Large intestine (tissue), 3 donors: ENCODE measurements at regions not wholly inside any gene's neighbourhood (a gene's known extent, or its start where the extent isn't known, plus 50 kb on each side); places are given as distances from the start of the nearest gene placed in this dataset.

ENCODE experiments used
- DNase-seq, 2 donors: peaks; one replicate each; pipeline versions ENCODE4 v3.0.0 to v3.0.0-alpha.2; 2013
- H3K27ac ChIP-seq: one replicate; pipeline ENCODE4 v1.5.1; 2013; ENCODE audit warnings: low read length
- H3K27me3 ChIP-seq: 2 replicates; pipeline ENCODE4 v1.6.1; 2013; ENCODE audit warnings: low read length; ENCODE audit not compliant: control insufficient read depth, insufficient read depth
- H3K36me3 ChIP-seq: 2 replicates; pipeline ENCODE4 v1.6.1; 2013; ENCODE audit warnings: low read length; ENCODE audit not compliant: control insufficient read depth, insufficient read depth
- H3K4me1 ChIP-seq: one replicate; pipeline ENCODE4 v1.6.1; 2013; ENCODE audit warnings: low read length; ENCODE audit not compliant: control insufficient read depth, insufficient read depth
- H3K4me3 ChIP-seq: one replicate; pipeline ENCODE4 v1.5.1; 2013; ENCODE audit warnings: low read length
- H3K9me3 ChIP-seq: one replicate; pipeline ENCODE4 v1.6.1; 2013; ENCODE audit warnings: mild to moderate bottlenecking, low read depth, low read length, moderate library complexity; ENCODE audit not compliant: control insufficient read depth
- WGBS: methylation state at CpG from one replicate; pipeline ENCODE4 v1.1.5; 2013; ENCODE audit warnings: low lambda C conversion rate; ENCODE audit not compliant: insufficient coverage; 5-methylcytosine and 5-hydroxymethylcytosine counted together

DNA sequence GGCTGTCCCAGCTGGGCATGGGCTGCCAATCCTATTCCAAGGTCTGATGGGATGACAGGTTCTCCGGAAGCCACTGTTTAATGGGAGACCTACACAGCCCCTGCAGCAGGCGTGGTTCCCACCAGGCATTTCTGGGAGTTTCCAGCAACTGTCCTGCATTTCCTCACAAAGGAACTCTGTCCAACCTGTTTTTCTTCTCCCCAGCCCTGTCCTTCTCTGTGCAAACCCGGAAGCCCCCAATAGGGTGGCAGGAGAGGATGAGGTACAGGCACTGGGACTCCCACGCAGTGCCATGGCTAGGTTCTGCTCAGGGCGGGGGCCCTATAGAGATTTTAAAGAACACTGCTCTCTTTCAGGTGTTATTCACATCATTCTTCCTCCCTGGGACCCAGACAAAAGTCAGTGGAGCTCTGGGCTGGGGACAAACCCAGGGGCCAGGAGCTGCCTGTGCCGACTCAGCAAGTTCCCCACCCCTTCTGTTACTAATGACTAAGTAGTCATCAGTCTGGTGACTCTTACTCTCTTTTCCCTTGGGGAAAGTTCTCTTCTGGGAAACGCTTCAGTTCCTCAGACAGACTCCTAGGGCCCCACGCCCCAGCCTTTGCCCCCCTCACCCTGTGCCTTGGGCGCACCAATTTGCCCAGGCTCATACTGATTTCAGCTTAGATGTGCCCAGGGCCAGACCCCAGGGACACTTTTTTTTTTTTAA, 97.7 kb downstream of the CD47 start:
- Histone ChIP-seq H3K4me1 (peaks cover 13% of the 10 kb centered on the region), H3K4me3 (no peak overlapping the region), H3K27me3 (no peaks in the 10 kb centered on the region), H3K9me3 (no peaks in the 10 kb centered on the region), H3K27ac (no peak overlapping the region), H3K36me3 (no peaks in the 10 kb centered on the region)
- WGBS, result no CpG with 5 or more reads among the region's 9 CpGs
- peak in 1 of 2 donors; percentile 41 for DNase-seq

DNA sequence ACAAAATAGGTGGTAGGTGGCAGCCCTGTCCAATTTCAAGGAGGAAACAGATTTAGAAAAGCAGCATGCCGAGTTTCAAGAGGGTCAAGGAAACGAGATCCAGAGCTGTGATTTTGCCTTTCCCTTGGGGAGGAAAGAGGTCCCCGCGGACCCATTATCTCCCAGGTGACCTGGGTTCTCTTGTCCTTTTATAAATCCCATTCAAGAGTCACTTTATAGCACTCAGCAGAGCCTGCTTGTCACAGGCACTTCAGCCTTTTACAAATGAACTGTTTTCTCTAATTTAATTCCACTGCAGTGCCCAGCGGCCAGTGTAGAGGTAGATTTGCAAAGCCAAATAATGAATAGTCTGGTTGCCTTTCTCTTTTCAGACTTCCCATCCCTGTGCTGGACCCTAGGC, 99.9 kb downstream of the CD47 start:
- no CpG with 5 or more reads among the region's 5 CpGs for WGBS
- H3K4me1 ChIP-seq, result peaks cover 20% of the 10 kb centered on the region
- no peaks in the 10 kb centered on the region for H3K27me3 ChIP-seq
- no peak overlapping the region for H3K4me3 ChIP-seq
- no peaks in the 10 kb centered on the region for H3K9me3 ChIP-seq
- H3K36me3 ChIP-seq, result no peaks in the 10 kb centered on the region
- H3K27ac ChIP-seq, result no peak overlapping the region
- DNase-seq, result no peak

DNA sequence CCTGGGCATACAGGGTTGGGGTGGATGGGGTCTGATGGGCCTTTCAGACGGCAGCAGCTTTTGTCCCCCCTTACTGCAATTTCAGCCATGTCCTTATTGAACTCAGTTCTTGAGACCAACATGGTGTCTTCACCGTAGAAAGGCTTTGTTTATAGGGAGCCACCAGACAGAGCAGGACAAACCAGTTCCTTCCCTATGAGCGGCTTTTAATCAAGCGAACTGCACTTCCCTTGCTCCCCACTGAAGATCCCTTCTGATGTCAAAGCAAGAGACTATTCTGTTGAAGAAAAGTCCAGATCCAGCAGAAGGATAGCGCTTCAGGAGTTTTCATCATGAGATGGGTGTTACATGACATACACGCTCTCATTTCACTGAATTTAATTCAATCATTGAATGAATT, 100.4 kb downstream of the CD47 start:
- H3K36me3 ChIP-seq, result no peaks in the 10 kb centered on the region
- no CpG with 5 or more reads among the region's 6 CpGs for WGBS
- H3K4me3 ChIP-seq, result no peak overlapping the region
- H3K27ac ChIP-seq, result no peak overlapping the region
- DNase-seq, result no peak
- no peaks in the 10 kb centered on the region for H3K9me3 ChIP-seq
- H3K4me1 ChIP-seq, result peaks cover 20% of the 10 kb centered on the region
- H3K27me3 ChIP-seq, result no peaks in the 10 kb centered on the region

DNA sequence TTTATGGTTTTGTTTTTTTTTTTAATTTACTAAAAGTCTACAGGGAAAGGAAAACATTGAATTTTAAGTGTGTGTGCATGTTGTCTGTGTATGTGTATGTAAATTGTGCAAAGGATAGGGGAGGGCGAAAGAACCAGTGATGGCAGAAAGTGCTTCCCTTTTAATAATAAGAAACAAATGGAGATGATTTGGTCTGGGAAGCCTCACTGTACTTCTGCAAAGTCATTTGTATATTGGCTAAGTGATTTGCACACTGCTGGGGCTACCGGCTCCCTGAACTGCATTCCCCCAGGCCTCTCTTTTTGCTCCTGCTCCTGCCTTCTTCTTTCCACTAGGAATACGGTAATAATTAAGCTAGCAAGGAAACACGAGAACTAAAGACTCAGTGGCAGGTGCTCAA, 101.2 kb downstream of the CD47 start:
- H3K36me3 ChIP-seq, result no peaks in the 10 kb centered on the region
- H3K27ac ChIP-seq, result no peak overlapping the region
- no peaks in the 10 kb centered on the region for H3K9me3 ChIP-seq
- H3K27me3 ChIP-seq, result no peaks in the 10 kb centered on the region
- no CpG with 5 or more reads among the region's 4 CpGs for WGBS
- H3K4me3 ChIP-seq, result no peak overlapping the region
- peaks cover 20% of the 10 kb centered on the region for H3K4me1 ChIP-seq
- no peak for DNase-seq

DNA sequence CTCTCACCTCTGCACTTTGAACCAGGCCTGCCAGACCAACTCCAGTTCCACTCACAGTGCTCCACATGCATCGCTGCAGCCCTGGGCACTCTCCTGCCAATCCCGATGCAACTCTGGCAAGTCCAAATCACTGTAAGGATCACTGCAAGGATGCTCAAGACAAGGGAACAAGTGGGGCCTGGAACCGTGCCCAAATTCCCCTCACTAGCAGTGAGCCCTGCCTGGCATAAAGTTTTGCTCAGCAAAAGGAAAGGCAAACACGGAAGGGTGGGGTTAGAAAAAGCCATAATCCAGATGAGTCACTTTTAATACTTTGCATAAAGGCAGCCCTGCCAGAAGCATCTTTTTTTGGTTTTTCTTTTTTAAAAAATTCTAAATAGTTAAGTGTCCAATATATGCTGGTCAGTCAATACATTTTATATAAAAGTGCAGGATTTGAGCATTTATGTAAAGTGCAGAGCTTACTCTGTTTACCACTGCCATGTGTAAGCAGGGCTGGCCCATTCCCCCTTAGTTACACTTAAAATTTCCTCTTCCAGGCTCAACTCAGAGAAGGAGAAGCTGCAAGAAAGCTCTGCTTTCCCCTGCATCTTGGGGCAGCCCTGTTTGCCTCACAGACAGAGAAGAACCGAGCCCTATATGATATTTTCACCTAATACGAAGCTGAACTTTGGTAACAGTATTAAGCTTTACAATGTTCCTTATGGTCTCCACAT, 102.2 kb downstream of the CD47 start:
- no peaks in the 10 kb centered on the region for H3K36me3 ChIP-seq
- H3K4me3 ChIP-seq, result no peak overlapping the region
- peak in 1 of 2 donors; percentile 61 for DNase-seq
- H3K27me3 ChIP-seq, result no peaks in the 10 kb centered on the region
- WGBS, result no CpG with 5 or more reads among the region's 6 CpGs
- H3K4me1 ChIP-seq, result peaks cover 20% of the 10 kb centered on the region
- no peaks in the 10 kb centered on the region for H3K9me3 ChIP-seq
- H3K27ac ChIP-seq, result no peak overlapping the region

DNA sequence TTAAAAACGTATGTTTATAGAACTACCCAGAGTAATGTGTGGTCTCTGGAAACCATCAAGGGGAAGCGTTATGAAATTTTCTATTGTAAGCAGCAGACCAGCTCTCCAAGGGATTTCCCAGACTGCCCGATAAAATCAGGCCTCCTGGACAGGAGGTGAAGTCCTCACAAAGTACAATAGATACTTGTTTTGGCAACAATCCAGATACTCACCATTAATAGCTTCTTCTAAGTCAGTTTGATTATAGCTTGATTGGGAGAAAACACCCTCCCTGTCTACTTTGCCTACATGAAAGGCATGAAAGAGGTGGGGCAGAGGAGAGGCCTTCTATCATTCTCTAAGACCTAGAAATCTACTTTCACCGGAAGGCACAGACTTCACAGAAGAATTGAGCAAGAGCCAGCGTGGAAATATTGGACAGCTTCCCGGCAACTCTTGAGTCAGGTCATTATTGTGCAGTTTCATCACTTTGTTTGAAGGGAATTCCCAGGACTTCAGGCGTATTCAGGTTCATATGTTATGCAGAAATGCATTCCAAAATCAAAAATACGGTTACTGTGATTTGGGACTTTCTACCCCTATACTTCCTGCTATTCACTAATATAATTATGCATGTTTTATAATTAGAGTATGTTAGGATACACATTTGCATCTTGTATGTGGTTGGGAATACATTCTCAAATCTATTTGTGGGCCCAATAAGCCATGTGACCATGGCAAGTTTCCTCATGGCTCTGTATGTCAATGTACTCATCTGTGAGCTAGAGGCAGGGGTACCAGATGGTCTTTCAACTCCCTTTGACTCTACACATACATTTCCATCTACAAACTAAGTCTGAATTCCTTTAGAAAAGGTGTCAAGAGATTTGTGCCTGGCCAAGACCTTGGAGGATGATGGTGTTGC, 103.5 kb downstream of the CD47 start:
- H3K4me1 ChIP-seq, result peaks cover 20% of the 10 kb centered on the region
- H3K36me3 ChIP-seq, result no peaks in the 10 kb centered on the region
- H3K27me3 ChIP-seq, result no peaks in the 10 kb centered on the region
- WGBS, result 53% methylated on average over 2 of the region's 8 CpGs
- no peaks in the 10 kb centered on the region for H3K9me3 ChIP-seq
- no peak overlapping the region for H3K4me3 ChIP-seq
- peak overlapping the region; percentile 47 for H3K27ac ChIP-seq
- peak; percentile 82 to 92 for DNase-seq

DNA sequence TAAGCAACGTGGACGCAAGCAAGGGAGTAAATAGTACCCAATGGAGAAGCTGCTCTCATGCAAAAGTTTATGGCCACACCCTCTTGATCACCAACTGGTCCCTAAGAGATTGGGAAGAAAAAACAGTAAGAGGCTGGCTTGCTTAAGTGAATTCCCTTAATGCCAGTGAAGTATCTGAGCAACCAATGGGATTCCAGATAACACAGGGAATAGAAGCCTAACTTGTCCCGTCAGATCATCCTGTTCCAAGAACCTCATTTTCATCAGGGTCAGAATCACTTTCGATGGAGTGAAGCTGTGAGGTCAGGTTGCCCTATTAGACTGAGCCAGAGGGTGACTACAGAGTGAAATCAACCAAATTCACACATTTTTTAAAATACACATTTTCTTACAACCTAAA, 104.3 kb downstream of the CD47 start:
- H3K27ac ChIP-seq, result peak overlapping the region; percentile 47
- no peaks in the 10 kb centered on the region for H3K36me3 ChIP-seq
- H3K4me3 ChIP-seq, result no peak overlapping the region
- no peak for DNase-seq
- no CpG with 5 or more reads among the region's 4 CpGs for WGBS
- no peaks in the 10 kb centered on the region for H3K27me3 ChIP-seq
- peaks cover 26% of the 10 kb centered on the region for H3K4me1 ChIP-seq
- H3K9me3 ChIP-seq, result no peaks in the 10 kb centered on the region

DNA sequence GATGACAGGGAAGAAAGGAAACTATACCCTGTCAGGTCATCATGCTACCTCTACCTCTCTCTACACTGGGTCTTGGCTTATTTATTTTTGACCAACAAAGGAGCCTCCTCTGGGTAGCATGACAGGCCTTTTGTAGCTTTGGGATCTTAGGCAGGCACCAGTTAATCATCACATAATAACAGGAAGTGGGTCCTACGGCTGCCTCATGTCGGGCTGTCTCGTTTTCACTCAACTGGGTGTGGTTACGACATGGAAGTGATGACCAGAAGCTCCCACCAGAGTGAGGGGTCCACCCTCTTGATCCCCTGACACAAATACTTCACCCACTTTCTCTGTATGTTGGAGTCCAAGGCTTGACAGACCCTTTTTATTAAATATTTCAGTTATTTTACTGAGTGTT, 105.3 kb downstream of the CD47 start:
- Histone ChIP-seq H3K9me3 (no peaks in the 10 kb centered on the region), H3K4me1 (peaks cover 31% of the 10 kb centered on the region), H3K4me3 (no peak overlapping the region), H3K27ac (no peak overlapping the region), H3K27me3 (no peaks in the 10 kb centered on the region), H3K36me3 (no peaks in the 10 kb centered on the region)
- no CpG with 5 or more reads among the region's 4 CpGs for WGBS
- no peak for DNase-seq

DNA sequence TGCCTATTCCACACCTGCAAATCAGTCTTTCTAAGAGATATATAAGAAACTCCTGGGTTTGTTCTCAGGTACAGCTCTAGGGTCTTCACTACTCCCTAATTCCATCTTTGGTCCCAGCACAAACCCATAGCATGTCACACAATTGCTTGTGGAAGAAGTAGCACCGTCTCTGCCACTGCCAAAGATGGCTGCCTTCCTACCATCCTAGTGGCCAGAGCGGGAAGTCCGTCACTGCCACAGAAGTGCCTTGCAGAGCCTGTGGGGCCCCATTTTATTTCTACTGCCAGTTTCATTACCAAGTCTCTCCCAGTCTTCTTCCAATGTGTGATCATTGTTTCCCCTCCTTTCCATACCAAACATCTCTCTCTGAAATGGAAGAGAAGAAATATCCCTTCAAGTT, 107.6 kb downstream of the CD47 start:
- no peak overlapping the region for H3K27ac ChIP-seq
- no peaks in the 10 kb centered on the region for H3K9me3 ChIP-seq
- peaks cover 32% of the 10 kb centered on the region for H3K4me1 ChIP-seq
- no CpG with 5 or more reads among the region's 3 CpGs for WGBS
- H3K36me3 ChIP-seq, result no peaks in the 10 kb centered on the region
- no peak for DNase-seq
- no peaks in the 10 kb centered on the region for H3K27me3 ChIP-seq
- no peak overlapping the region for H3K4me3 ChIP-seq

DNA sequence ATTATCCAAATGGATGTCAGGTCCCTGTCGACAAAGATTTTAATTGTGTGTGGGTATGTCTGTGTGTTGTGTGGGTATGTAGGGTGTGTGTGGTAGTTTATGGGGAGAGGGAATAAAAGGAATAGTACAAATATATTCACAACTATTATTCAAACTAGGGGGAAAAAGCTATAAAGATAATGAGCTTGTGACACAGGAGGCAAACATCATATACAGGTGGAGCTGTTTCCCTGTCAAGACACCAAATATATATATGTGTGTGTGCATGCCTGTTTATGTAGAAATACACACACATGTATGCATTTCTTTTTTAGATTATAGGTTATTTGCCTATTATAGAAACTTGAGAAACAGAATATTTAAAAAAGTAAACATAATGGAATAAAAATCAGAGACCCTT, 108.7 kb downstream of the CD47 start:
- Histone ChIP-seq H3K27ac (peak overlapping the region; percentile 72), H3K9me3 (no peaks in the 10 kb centered on the region), H3K4me1 (peaks cover 26% of the 10 kb centered on the region), H3K36me3 (no peaks in the 10 kb centered on the region), H3K27me3 (no peaks in the 10 kb centered on the region), H3K4me3 (no peak overlapping the region)
- no peak for DNase-seq
- no CpG with 5 or more reads among the region's 1 CpG for WGBS
